ENCODE measurements at regions not wholly inside any gene's neighbourhood (a gene's known extent, or its start where the extent isn't known, plus 50 kb on each side); places are given as distances from the start of the nearest gene placed in this dataset.
"Not testable (repeated sequence)": the region's sequence is repeated elsewhere in the genome, so short reads cannot be mapped to it uniquely, and the experiment has no call there.

- DNase-seq (ENCODE audit: low spot score) = no peak
Measured at GRCh38 chr2:14977021-14977420, 344.5 kb downstream of the LRATD1 start.

- DNase-seq (ENCODE audit: low spot score) = no peak
Measured at GRCh38 chr2:14978845-14979244, 346.3 kb downstream of the LRATD1 start.

- DNase-seq (ENCODE audit: low spot score) = no peak
Measured at GRCh38 chr2:14982790-14983189, 350.3 kb downstream of the LRATD1 start.

GRCh38 chr2:14988600-14988999 lies 356.1 kb downstream of the LRATD1 start:
- no peak for DNase-seq (ENCODE audit: low spot score)

GRCh38 chr2:14991723-14992122 lies 359.2 kb downstream of the LRATD1 start:
- DNase-seq (ENCODE audit: low spot score) = no peak

GRCh38 chr2:14994721-14995120 lies 362.2 kb downstream of the LRATD1 start:
- no peak for DNase-seq (ENCODE audit: low spot score)

GRCh38 chr2:14996351-14997014 lies 364.0 kb downstream of the LRATD1 start:
- DNase-seq (ENCODE audit: low spot score) = no peak

GRCh38 chr2:14998546-14998945 lies 366.0 kb downstream of the LRATD1 start:
- DNase-seq (ENCODE audit: low spot score) = no peak

GRCh38 chr2:14999114-14999661 lies 366.7 kb downstream of the LRATD1 start:
- DNase-seq (ENCODE audit: low spot score) = no peak

- not testable (repeated sequence) for DNase-seq (ENCODE audit: low spot score)
Measured at GRCh38 chr2:15002519-15002918, 370.0 kb downstream of the LRATD1 start.

- no peak for DNase-seq (ENCODE audit: low spot score)
Measured at GRCh38 chr2:15006667-15007066, 374.1 kb downstream of the LRATD1 start.

GRCh38 chr2:15009681-15010080 lies 377.2 kb downstream of the LRATD1 start:
- no peak for DNase-seq (ENCODE audit: low spot score)

GRCh38 chr2:15010346-15010745 lies 377.8 kb downstream of the LRATD1 start:
- DNase-seq (ENCODE audit: low spot score) = no peak

GRCh38 chr2:15018814-15019213 lies 386.3 kb downstream of the LRATD1 start:
- no peak for DNase-seq (ENCODE audit: low spot score)

GRCh38 chr2:15023221-15023620 lies 390.7 kb downstream of the LRATD1 start:
- no peak for DNase-seq (ENCODE audit: low spot score)

GRCh38 chr2:15028406-15028805 lies 395.9 kb downstream of the LRATD1 start:
- no peak for DNase-seq (ENCODE audit: low spot score)

GRCh38 chr2:15031745-15032240 lies 399.3 kb downstream of the LRATD1 start:
- peak; percentile 9 for DNase-seq (ENCODE audit: low spot score)

GRCh38 chr2:15034246-15034645 lies 401.7 kb downstream of the LRATD1 start:
- DNase-seq (ENCODE audit: low spot score) = no peak

GRCh38 chr2:15034860-15035259 lies 402.3 kb downstream of the LRATD1 start:
- no peak for DNase-seq (ENCODE audit: low spot score)

- DNase-seq (ENCODE audit: low spot score) = no peak
Measured at GRCh38 chr2:15038366-15039364, 406.1 kb downstream of the LRATD1 start.

- no peak for DNase-seq (ENCODE audit: low spot score)
Measured at GRCh38 chr2:15040429-15041084, 408.0 kb downstream of the LRATD1 start.

GRCh38 chr2:15041429-15041837 lies 408.9 kb downstream of the LRATD1 start:
- DNase-seq (ENCODE audit: low spot score) = no peak
